H1 (cell line): ENCODE measurements at regions not wholly inside any gene's neighbourhood (a gene's known extent, or its start where the extent isn't known, plus 50 kb on each side); places are given as distances from the start of the nearest gene placed in this dataset.
A peak's percentile ranks its signal among the peaks of the same experiment; 100 is the strongest.

Experiments used
- CBX5 ChIP-seq: fragments of 300-800, 300-1000 bp; sonication (generic); IDR thresholded peaks from 2 replicates; pipeline ENCODE4 v1.7.1; 2016; ENCODE audit warnings: antibody characterized with exemption, low read length, low read depth
- CTCF ChIP-seq, 3 experiments: IDR thresholded peaks; 1 replicate in 2 of 3; 2 replicates in 1 of 3; pipeline versions ENCODE4 v1.5.1 to v1.6.1; 2011; ENCODE audit warnings: low read length in 3 of 3, mild to moderate bottlenecking in 3 of 3, inconsistent platforms in 2 of 3, low read depth in 1 of 3, moderate library complexity in 1 of 3; ENCODE audit not compliant: insufficient read depth in 1 of 3; ENCODE audit errors: control extremely low read depth in 1 of 3
- EGR1 ChIP-seq: IDR thresholded peaks from 2 replicates; pipeline ENCODE4 v1.6.1; 2011; ENCODE audit warnings: low read depth, low read length, borderline replicate concordance
- SIX5 ChIP-seq: IDR thresholded peaks from 2 replicates; pipeline ENCODE4 v1.6.1; 2011; ENCODE audit warnings: mild to moderate bottlenecking, low read depth, low read length
- SP2 ChIP-seq: IDR thresholded peaks from 2 replicates; pipeline ENCODE4 v1.6.1; 2012; ENCODE audit warnings: mild to moderate bottlenecking, low read length, inconsistent platforms
- TAF7 ChIP-seq: optimal IDR thresholded peaks from 2 replicates; pipeline ENCODE3; 2011; ENCODE audit warnings: low read depth, mild to moderate bottlenecking, inconsistent platforms, low read length, moderate library complexity, borderline replicate concordance
- TEAD4 ChIP-seq: IDR thresholded peaks from 2 replicates; pipeline ENCODE4 v1.6.1; 2012; ENCODE audit warnings: low read depth, low read length, inconsistent platforms, mixed read lengths
- YY1 ChIP-seq: IDR thresholded peaks from 2 replicates; pipeline ENCODE4 v1.6.1; 2011; ENCODE audit warnings: low read depth, mild to moderate bottlenecking, low read length

- TF ChIP-seq TAF7 (no peak), EGR1 (no peak), SIX5 (0 out of 2 replicates have a peak, but pooled peaks have one; percentile 3), TEAD4 (no peak), SP2 (no peak), YY1 (peak; percentile 77), CBX5 (no peak), CTCF (IDR thresholded peaks at IDR 0.05; ENCODE audit: control extremely low read depth in 1 of 3, insufficient read depth in 1 of 3, low read depth in 1 of 3, low read length in 3 of 3) (peak in 1 of 3 experiments; percentile 39; a peak in 2 of 4 replicates)
Observed at GRCh38 chr10:7085913-7086589, 324.8 kb downstream of the SFMBT2 start (continued).
